ENCODE measurements at regions not wholly inside any gene's neighbourhood (a gene's known extent, or its start where the extent isn't known, plus 50 kb on each side); places are given as distances from the start of the nearest gene placed in this dataset.

- BruUV-seq (replicated peaks): no TSS peak
- CTCF ChIA-PET: no interaction called here
Observed at GRCh38 chr3:72488738-72489035, 359.6 kb downstream of the SHQ1 start.

GRCh38 chr3:72487946-72488737 lies 360.1 kb downstream of the SHQ1 start:
- Histone ChIP-seq H3K36me3 (ENCODE audit: control insufficient read depth, insufficient read depth, low read length) (no peaks in the 10 kb centered on the region), H3K27me3 (ENCODE audit: control insufficient read depth, insufficient read depth, low read length) (no peaks in the 10 kb centered on the region), H3K4me1 (ENCODE audit: control insufficient read depth, insufficient read depth, low read length) (peaks cover 4% of the 10 kb centered on the region; the same call in 1 of the 2 replicates), H3K9me3 (ENCODE audit: control insufficient read depth, insufficient read depth, low read depth, low read length) (no peaks in the 10 kb centered on the region), H3K27ac (ENCODE audit: low read length) (no peak overlapping the region), H3K4me3 (ENCODE audit: low read depth in 2 of 2, low read length in 2 of 2) (no peak overlapping the region)
- intact Hi-C loops (cut with micrococcal nuclease; ENCODE audit: unreplicated experiment) (no loop called here), in situ Hi-C loops (cut with HindIII; ENCODE audit: low pct_unique_long_range_greater_than_20kb, low sequenced_read_pairs) (no loop called here)
- TF ChIP-seq CTCF (IDR thresholded peaks at IDR 0.05) (no peak), REST (IDR thresholded peaks at IDR 0.05; ENCODE audit: insufficient read depth in 1 of 2, low read depth in 2 of 2, low read length in 1 of 2) (no peak), TCF7L2 (IDR thresholded peaks at IDR 0.05; ENCODE audit: low read depth, low read length) (no peak), POLR2AphosphoS5 (IDR thresholded peaks at IDR 0.05; ENCODE audit: low read depth, low read length) (no peak), SIN3A (IDR thresholded peaks at IDR 0.05; ENCODE audit: borderline replicate concordance, insufficient read depth, low read depth, low read length) (no peak)
- BruUV-seq (replicated peaks): no TSS peak
- no peak for ATAC-seq
- DNase-seq (ENCODE audit: low read depth, low spot score): no peak
- CTCF ChIA-PET: no interaction called here
- POLR2A ChIA-PET: no interaction called here

More at GRCh38 chr3:72488738-72489035, 359.6 kb downstream of the SHQ1 start:
- in situ Hi-C loops (cut with HindIII; ENCODE audit: low pct_unique_long_range_greater_than_20kb, low sequenced_read_pairs) (no loop called here), intact Hi-C loops (cut with micrococcal nuclease; ENCODE audit: unreplicated experiment) (no loop called here)
- Histone ChIP-seq H3K36me3 (ENCODE audit: control insufficient read depth, insufficient read depth, low read length) (no peaks in the 10 kb centered on the region), H3K27me3 (ENCODE audit: control insufficient read depth, insufficient read depth, low read length) (no peaks in the 10 kb centered on the region), H3K4me3 (ENCODE audit: low read depth in 2 of 2, low read length in 2 of 2) (no peak overlapping the region), H3K27ac (ENCODE audit: low read length) (no peak overlapping the region), H3K4me1 (ENCODE audit: control insufficient read depth, insufficient read depth, low read length) (peaks cover 4% of the 10 kb centered on the region; the same call in 1 of the 2 replicates), H3K9me3 (ENCODE audit: control insufficient read depth, insufficient read depth, low read depth, low read length) (no peaks in the 10 kb centered on the region)
- DNase-seq (ENCODE audit: low read depth, low spot score) (no peak), ATAC-seq (no peak)
- POLR2A ChIA-PET: no interaction called here
- TF ChIP-seq REST (IDR thresholded peaks at IDR 0.05; ENCODE audit: insufficient read depth in 1 of 2, low read depth in 2 of 2, low read length in 1 of 2): no peak
